ENCODE measurements at regions not wholly inside any gene's neighbourhood (a gene's known extent, or its start where the extent isn't known, plus 50 kb on each side); places are given as distances from the start of the nearest gene placed in this dataset.

- TF ChIP-seq POLR2A (IDR thresholded peaks at IDR 0.05) (no peak), CTCF (IDR thresholded peaks at IDR 0.05) (no peak), POLR2AphosphoS5 (IDR thresholded peaks at IDR 0.05) (no peak), EP300 (IDR thresholded peaks at IDR 0.05) (no peak)
Measured at GRCh38 chr16:26524846-26525245, 541.9 kb upstream of the C16orf82 start.

Measured in upper lobe of left lung (tissue), 4 donors.